Calu3 (cell line): ENCODE measurements at regions not wholly inside any gene's neighbourhood (a gene's known extent, or its start where the extent isn't known, plus 50 kb on each side); places are given as distances from the start of the nearest gene placed in this dataset.
A peak's percentile ranks its signal among the peaks of the same experiment; 100 is the strongest.

Source experiments
- BruUV-seq: library from RNA; stranded (reverse); fragments of 400-500 nt; replicated peaks from 2 replicates; lab custom pipeline; 2021; lab: Mats Ljungman, UMichigan
- CTCF ChIA-PET: fragments of 300-600 bp; sonication (Branson Sonifier 250); formaldehyde crosslinking; loops from one replicate; lab custom pipeline; 2022; ENCODE audit warnings: antibody characterized with exemption; lab: Charles Lee
- DNase-seq: peaks from one replicate; pipeline ENCODE4 v3.0.0; 2022
- H3K27ac Mint-ChIP-seq: one replicate; pipeline ENCODE4 v1.8.0; 2022; ENCODE audit warnings: mixed read lengths; ENCODE audit not compliant: unreplicated experiment
- H3K27me3 Mint-ChIP-seq: one replicate; pipeline ENCODE4 v1.8.0; 2022; ENCODE audit warnings: mixed read lengths; ENCODE audit not compliant: unreplicated experiment
- H3K36me3 Mint-ChIP-seq: one replicate; pipeline ENCODE4 v1.8.0; 2022; ENCODE audit warnings: mild to moderate bottlenecking, moderate library complexity, mixed read lengths; ENCODE audit not compliant: insufficient read depth, unreplicated experiment
- H3K4me1 Mint-ChIP-seq: one replicate; pipeline ENCODE4 v1.8.0; 2022; ENCODE audit warnings: mild to moderate bottlenecking, low read depth, mixed read lengths; ENCODE audit not compliant: unreplicated experiment
- H3K4me3 Mint-ChIP-seq: one replicate; pipeline ENCODE4 v1.8.0; 2022; ENCODE audit warnings: mild to moderate bottlenecking, low read depth, moderate library complexity, mixed read lengths; ENCODE audit not compliant: unreplicated experiment
- H3K9me3 Mint-ChIP-seq: one replicate; pipeline ENCODE4 v1.8.0; 2022; ENCODE audit warnings: low read depth, mixed read lengths; ENCODE audit not compliant: unreplicated experiment
- intact Hi-C: fragments of 100-400 bp; cut with micrococcal nuclease; formaldehyde crosslinking; loops from one replicate; pipeline ENCODE4 v1.10.0; 2022; ENCODE audit not compliant: unreplicated experiment
- TF ChIP-seq, protein P1 (sequence below): fragments of 200-600 bp; IDR thresholded peaks from one replicate; pipeline ENCODE4 v1.8.0; 2022; ENCODE audit warnings: antibody characterized with exemption; ENCODE audit not compliant: unreplicated experiment

DNA sequence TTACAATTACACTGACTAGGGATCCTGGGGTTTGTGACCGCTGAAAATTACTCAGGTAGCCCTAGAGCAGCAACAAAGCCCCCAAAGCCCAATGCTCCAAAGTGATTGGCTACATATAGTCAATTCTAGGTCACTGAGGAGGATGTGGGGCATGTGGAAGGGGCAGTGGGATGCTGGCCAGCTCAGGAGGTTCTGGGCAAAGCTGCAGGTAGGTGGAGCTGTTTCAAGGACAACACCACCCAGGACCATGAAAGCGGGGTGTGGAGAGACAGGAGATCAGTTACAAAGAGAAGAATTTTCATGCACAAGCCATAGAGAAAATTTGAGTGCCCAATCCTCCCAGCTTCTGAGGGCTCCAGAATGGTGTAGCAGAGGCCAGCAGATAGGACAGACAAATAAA lies 75.0 kb upstream of the CCDC85A start:
- peaks cover 25% of the 10 kb centered on the region for H3K27me3 Mint-ChIP-seq
- intact Hi-C loops, result no loop called here
- H3K27ac Mint-ChIP-seq, result no peak overlapping the region
- no peak overlapping the region for H3K4me3 Mint-ChIP-seq
- TF ChIP-seq, protein P1, sequence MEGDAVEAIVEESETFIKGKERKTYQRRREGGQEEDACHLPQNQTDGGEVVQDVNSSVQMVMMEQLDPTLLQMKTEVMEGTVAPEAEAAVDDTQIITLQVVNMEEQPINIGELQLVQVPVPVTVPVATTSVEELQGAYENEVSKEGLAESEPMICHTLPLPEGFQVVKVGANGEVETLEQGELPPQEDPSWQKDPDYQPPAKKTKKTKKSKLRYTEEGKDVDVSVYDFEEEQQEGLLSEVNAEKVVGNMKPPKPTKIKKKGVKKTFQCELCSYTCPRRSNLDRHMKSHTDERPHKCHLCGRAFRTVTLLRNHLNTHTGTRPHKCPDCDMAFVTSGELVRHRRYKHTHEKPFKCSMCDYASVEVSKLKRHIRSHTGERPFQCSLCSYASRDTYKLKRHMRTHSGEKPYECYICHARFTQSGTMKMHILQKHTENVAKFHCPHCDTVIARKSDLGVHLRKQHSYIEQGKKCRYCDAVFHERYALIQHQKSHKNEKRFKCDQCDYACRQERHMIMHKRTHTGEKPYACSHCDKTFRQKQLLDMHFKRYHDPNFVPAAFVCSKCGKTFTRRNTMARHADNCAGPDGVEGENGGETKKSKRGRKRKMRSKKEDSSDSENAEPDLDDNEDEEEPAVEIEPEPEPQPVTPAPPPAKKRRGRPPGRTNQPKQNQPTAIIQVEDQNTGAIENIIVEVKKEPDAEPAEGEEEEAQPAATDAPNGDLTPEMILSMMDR, result no peak
- H3K36me3 Mint-ChIP-seq, result no peaks in the 10 kb centered on the region
- H3K4me1 Mint-ChIP-seq, result no peaks in the 10 kb centered on the region
- CTCF ChIA-PET, result no interaction called here
- peak; percentile 4 for DNase-seq
- no TSS peak for BruUV-seq
- H3K9me3 Mint-ChIP-seq, result no peaks in the 10 kb centered on the region

DNA sequence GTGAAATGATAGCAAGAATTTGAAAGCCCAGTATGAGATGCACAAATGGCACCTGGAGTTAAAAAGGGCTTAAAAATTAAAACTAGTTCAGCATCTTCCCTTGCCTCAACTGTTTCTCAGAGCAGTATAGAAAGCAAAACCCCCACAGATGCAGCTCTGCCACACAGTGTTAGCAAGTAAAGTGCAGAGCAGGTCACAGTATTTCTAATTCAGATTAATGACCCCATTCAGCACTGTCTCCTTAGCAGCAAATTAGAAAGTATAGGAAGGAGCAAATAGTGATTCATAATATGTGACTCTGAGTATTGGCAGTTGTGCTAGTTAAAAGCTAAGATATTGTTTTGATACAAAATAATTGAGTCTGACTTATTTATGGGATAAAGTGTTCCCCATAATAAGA lies 73.8 kb upstream of the CCDC85A start:
- no TSS peak for BruUV-seq
- intact Hi-C loops, result no loop called here
- H3K4me1 Mint-ChIP-seq, result no peaks in the 10 kb centered on the region

DNA sequence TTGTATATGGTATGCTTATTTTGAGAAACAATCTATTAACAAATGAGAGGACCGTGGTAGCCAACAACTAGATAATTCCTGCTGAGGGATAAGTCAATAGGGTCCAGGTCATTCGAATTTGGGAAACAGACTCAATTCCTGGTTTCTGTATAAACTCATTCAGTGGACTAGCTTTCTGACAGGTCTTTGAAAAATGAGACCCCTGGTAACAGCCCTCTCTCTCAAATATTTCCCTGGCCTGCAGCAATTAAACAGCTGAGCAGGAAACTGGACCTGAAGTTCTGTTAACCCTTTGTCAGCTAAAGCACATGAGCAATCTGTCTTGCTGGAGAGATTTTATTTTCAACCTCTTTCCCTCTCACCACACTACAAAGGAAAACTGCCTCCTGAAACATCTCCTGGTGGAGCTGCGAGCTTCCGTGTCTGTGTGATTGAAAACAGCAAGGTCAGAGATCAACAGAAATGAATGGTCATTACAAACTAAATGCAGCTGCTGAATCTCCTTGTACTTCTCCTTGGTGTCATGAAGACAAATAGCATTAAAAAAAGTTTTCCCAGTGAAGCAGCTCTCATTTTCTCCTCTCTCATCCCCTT lies 70.3 kb upstream of the CCDC85A start:
- CTCF ChIA-PET, result no interaction called here

More for the DNA sequence above, 73.8 kb upstream of the CCDC85A start:
- CTCF ChIA-PET, result no interaction called here
- no peak overlapping the region for H3K27ac Mint-ChIP-seq
- no peaks in the 10 kb centered on the region for H3K9me3 Mint-ChIP-seq
- TF ChIP-seq, protein P1, result no peak
- H3K4me3 Mint-ChIP-seq, result no peak overlapping the region
- no peaks in the 10 kb centered on the region for H3K36me3 Mint-ChIP-seq
- no peak for DNase-seq
- H3K27me3 Mint-ChIP-seq, result peaks cover 15% of the 10 kb centered on the region

DNA sequence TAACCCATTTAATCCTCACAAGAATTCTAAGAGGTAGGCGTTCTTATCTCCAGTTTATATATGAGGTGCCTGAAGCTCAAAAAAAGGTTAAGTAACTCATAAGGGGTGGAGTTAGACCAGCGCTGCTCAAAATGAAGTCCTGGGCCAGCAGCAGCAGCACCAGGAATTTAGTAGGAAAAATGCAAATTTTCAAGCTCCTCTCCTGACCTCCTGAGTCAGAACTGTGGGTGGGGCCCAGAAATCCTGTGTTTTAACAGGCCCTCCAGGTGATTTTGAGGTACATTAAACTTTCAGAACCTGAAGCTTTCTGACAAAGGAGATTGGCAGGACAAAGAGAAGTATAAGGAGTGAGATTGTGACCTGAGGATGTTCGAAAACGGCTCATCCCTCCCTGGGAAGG lies 66.0 kb upstream of the CCDC85A start:
- no peaks in the 10 kb centered on the region for H3K4me1 Mint-ChIP-seq
- TF ChIP-seq, protein P1, result no peak
- no peak overlapping the region for H3K27ac Mint-ChIP-seq
- CTCF ChIA-PET, result no interaction called here
- no TSS peak for BruUV-seq
- H3K4me3 Mint-ChIP-seq, result no peak overlapping the region
- no peaks in the 10 kb centered on the region for H3K36me3 Mint-ChIP-seq
- intact Hi-C loops, result no loop called here
- no peaks in the 10 kb centered on the region for H3K27me3 Mint-ChIP-seq
- DNase-seq, result no peak
- no peaks in the 10 kb centered on the region for H3K9me3 Mint-ChIP-seq

More for the DNA sequence above, 70.3 kb upstream of the CCDC85A start:
- no TSS peak for BruUV-seq
- Mint-ChIP-seq H3K36me3 (no peaks in the 10 kb centered on the region), H3K4me1 (no peaks in the 10 kb centered on the region), H3K27me3 (peaks cover 15% of the 10 kb centered on the region), H3K27ac (no peak overlapping the region), H3K4me3 (no peak overlapping the region), H3K9me3 (no peaks in the 10 kb centered on the region)
- TF ChIP-seq, protein P1, result no peak
- intact Hi-C loops, result no loop called here
- DNase-seq, result no peak
